H1 (cell line): ENCODE measurements at regions not wholly inside any gene's neighbourhood (a gene's known extent, or its start where the extent isn't known, plus 50 kb on each side); places are given as distances from the start of the nearest gene placed in this dataset.

ENCODE experiments used
- CTCF ChIA-PET: fragments of 300-600 bp; sonication (Branson Sonifier 250); formaldehyde crosslinking; loops from one replicate; lab custom pipeline; 2021; ENCODE audit not compliant: partially characterized antibody; lab: Charles Lee
- POLR2A ChIA-PET: fragments of 300-600 bp; sonication (Branson Sonifier 250); formaldehyde crosslinking; loops from one replicate; lab custom pipeline; 2021; ENCODE audit warnings: inconsistent platforms; ENCODE audit not compliant: partially characterized antibody; lab: Charles Lee
- DNase-seq, 2 experiments: peaks; one replicate each; pipeline versions ENCODE4 v3.0.0 to v3.0.0-alpha.2; 2010 to 2022; ENCODE audit warnings: low spot score in 2 of 2, low read depth in 1 of 2, mixed read lengths in 1 of 2
- FAIRE-seq: peaks from 2 replicates; lab custom pipeline; 2011; peaks lifted over from hg19 to GRCh38; lab: Jason Lieb, UNC
- H2AFZ ChIP-seq: 2 replicates; pipeline ENCODE4 v1.8.1; 2012; ENCODE audit warnings: low read length, inconsistent platforms
- H2AK5ac ChIP-seq: 2 replicates; pipeline ENCODE4 v1.6.1; 2013; ENCODE audit warnings: low read depth, low read length
- H2BK120ac ChIP-seq: replicated peaks from 2 replicates; pipeline ENCODE3; 2013; ENCODE audit warnings: low read depth, low read length, inconsistent platforms
- H2BK12ac ChIP-seq: 2 replicates; pipeline ENCODE4 v1.6.1; 2013; ENCODE audit warnings: low read depth, low read length
- H2BK15ac ChIP-seq: 2 replicates; pipeline ENCODE4 v1.6.1; 2013; ENCODE audit warnings: low read length
- H2BK20ac ChIP-seq: 2 replicates; pipeline ENCODE4 v1.6.1; 2013; ENCODE audit warnings: low read length
- H2BK5ac ChIP-seq: 2 replicates; pipeline ENCODE4 v1.6.1; 2013; ENCODE audit warnings: low read depth, low read length
- H3K14ac ChIP-seq: 2 replicates; pipeline ENCODE4 v1.6.1; 2013; ENCODE audit warnings: inconsistent platforms; ENCODE audit not compliant: insufficient read length
- H3K18ac ChIP-seq: 2 replicates; pipeline ENCODE4 v1.6.1; 2013; ENCODE audit warnings: low read length; ENCODE audit errors: extremely low read depth
- H3K23ac ChIP-seq: 2 replicates; pipeline ENCODE4 v1.6.1; 2013; ENCODE audit warnings: inconsistent platforms; ENCODE audit not compliant: insufficient read length
- H3K23me2 ChIP-seq: 2 replicates; pipeline ENCODE4 v1.6.1; 2013; ENCODE audit warnings: low read depth, low read length
- H3K27ac ChIP-seq: 2 replicates; pipeline ENCODE4 v1.6.1; 2011; ENCODE audit warnings: low read depth, low read length, inconsistent platforms
- H3K27me3 ChIP-seq, 4 experiments: replicated peaks in 1 of 4; 1 replicate in 1 of 4; 2 replicates in 3 of 4; pipeline versions ENCODE4 v1.6.1 to v1.8.1; 2011 to 2013; ENCODE audit warnings: low read length in 3 of 4, mild to moderate bottlenecking in 3 of 4, inconsistent platforms in 2 of 4, mixed read lengths in 2 of 4, moderate library complexity in 1 of 4; ENCODE audit not compliant: control insufficient read depth in 3 of 4, insufficient read depth in 3 of 4; ENCODE audit errors: extremely low read depth in 1 of 4
- H3K36me3 ChIP-seq, 4 experiments: 2 replicates each; pipeline versions ENCODE4 v1.6.1 to v1.8.1; 2011 to 2013; ENCODE audit warnings: mild to moderate bottlenecking in 4 of 4, low read length in 3 of 4, moderate library complexity in 2 of 4, control low read depth in 1 of 4, inconsistent platforms in 1 of 4; ENCODE audit not compliant: insufficient read depth in 4 of 4, control insufficient read depth in 2 of 4
- H3K4ac ChIP-seq: replicated peaks from 2 replicates; pipeline ENCODE3; 2013; ENCODE audit warnings: low read length, low read depth, mixed read lengths, inconsistent platforms; ENCODE audit not compliant: insufficient read length
- H3K4me1 ChIP-seq, 4 experiments: replicated peaks in 1 of 4; 1 replicate in 1 of 4; 2 replicates in 3 of 4; pipeline versions ENCODE4 v1.6.1 to v1.8.1; 2011 to 2013; ENCODE audit warnings: low read length in 3 of 4, inconsistent platforms in 2 of 4, mixed read lengths in 1 of 4; ENCODE audit not compliant: insufficient read depth in 4 of 4, control insufficient read depth in 3 of 4
- H3K4me2 ChIP-seq, 2 experiments: 2 replicates each; pipeline versions ENCODE4 v1.6.1 to v1.8.1; 2011 to 2013; ENCODE audit warnings: low read depth in 2 of 2, low read length in 2 of 2, control low read depth in 1 of 2, inconsistent platforms in 1 of 2, mild to moderate bottlenecking in 1 of 2; ENCODE audit not compliant: insufficient read depth in 1 of 2
- H3K4me3 ChIP-seq, 4 experiments: fragments of 200-600, 300-600 bp in 1 of 4; sonication (generic), shearing (Covaris generic), sonication (Bioruptor Twin) in 1 of 4; 2 replicates each; pipeline versions ENCODE4 v1.5.1 to v1.8.1; 2011 to 2016; ENCODE audit warnings: low read length in 4 of 4, low read depth in 3 of 4, control low read depth in 2 of 4, inconsistent platforms in 2 of 4, mild to moderate bottlenecking in 2 of 4, mixed read lengths in 1 of 4, moderate library complexity in 1 of 4; ENCODE audit not compliant: insufficient read depth in 2 of 4; ENCODE audit errors: extremely low read depth in 1 of 4
- H3K56ac ChIP-seq: replicated peaks from 2 replicates; pipeline ENCODE3; 2013; ENCODE audit warnings: low read depth, mild to moderate bottlenecking, mixed read lengths, low read length, inconsistent platforms; ENCODE audit not compliant: insufficient read length
- H3K79me1 ChIP-seq: 2 replicates; pipeline ENCODE4 v1.6.1; 2013; ENCODE audit warnings: low read depth, low read length, control low read depth
- H3K79me2 ChIP-seq, 2 experiments: 2 replicates each; pipeline versions ENCODE4 v1.6.1 to v1.8.1; 2012 to 2013; ENCODE audit warnings: low read length in 2 of 2, mild to moderate bottlenecking in 2 of 2, inconsistent platforms in 1 of 2; ENCODE audit not compliant: insufficient read depth in 2 of 2, control insufficient read depth in 1 of 2
- H3K9ac ChIP-seq, 4 experiments: replicated peaks in 1 of 4; 1 replicate in 1 of 4; 2 replicates in 3 of 4; pipeline versions ENCODE4 v1.6.1 to v1.8.1; 2011 to 2013; ENCODE audit warnings: low read depth in 3 of 4, low read length in 3 of 4, control low read depth in 2 of 4, mild to moderate bottlenecking in 2 of 4, moderate library complexity in 2 of 4, inconsistent platforms in 1 of 4; ENCODE audit errors: extremely low read depth in 1 of 4
- H3K9me3 ChIP-seq, 2 experiments: 2 replicates each; pipeline versions ENCODE4 v1.6.1 to v1.8.1; 2012 to 2013; ENCODE audit warnings: mild to moderate bottlenecking in 2 of 2, moderate library complexity in 2 of 2, control low read depth in 1 of 2, inconsistent platforms in 1 of 2, low read depth in 1 of 2, low read length in 1 of 2, mixed read lengths in 1 of 2; ENCODE audit not compliant: insufficient read depth in 2 of 2
- H4K20me1 ChIP-seq, 2 experiments: replicated peaks in 1 of 2; 2 replicates each; pipeline versions ENCODE3 to v1.8.1; 2011 to 2013; ENCODE audit warnings: inconsistent platforms in 2 of 2, low read length in 2 of 2, mild to moderate bottlenecking in 1 of 2; ENCODE audit not compliant: insufficient read depth in 2 of 2, control insufficient read depth in 1 of 2
- H4K5ac ChIP-seq: 2 replicates; pipeline ENCODE4 v1.6.1; 2013; ENCODE audit warnings: low read length, low read depth, mixed read lengths, inconsistent platforms; ENCODE audit not compliant: insufficient read length
- H4K8ac ChIP-seq: 2 replicates; pipeline ENCODE4 v1.8.0; 2013; ENCODE audit warnings: mild to moderate bottlenecking, moderate library complexity, low read length, inconsistent platforms; ENCODE audit not compliant: insufficient read depth; ENCODE audit errors: extremely low read depth
- H4K91ac ChIP-seq: replicated peaks from 2 replicates; pipeline ENCODE3; 2013; ENCODE audit warnings: low read length, mixed read lengths, inconsistent platforms; ENCODE audit not compliant: insufficient read length
- BACH1 ChIP-seq: IDR thresholded peaks from 2 replicates; pipeline ENCODE4 v1.6.1; 2012; ENCODE audit warnings: low read length, improper control_type of control experiment
- BRCA1 ChIP-seq: IDR thresholded peaks from 2 replicates; pipeline ENCODE4 v1.6.1; 2012; ENCODE audit warnings: low read depth, low read length, improper control_type of control experiment
- CREB1 ChIP-seq: IDR thresholded peaks from 2 replicates; pipeline ENCODE4 v1.6.1; 2012; ENCODE audit warnings: inconsistent platforms
- EGR1 ChIP-seq: IDR thresholded peaks from 2 replicates; pipeline ENCODE4 v1.6.1; 2011; ENCODE audit warnings: low read depth, low read length, borderline replicate concordance
- SUZ12 ChIP-seq: fragments of 200-600 bp; sonication (generic); IDR thresholded peaks from 2 replicates; pipeline ENCODE4 v1.6.1; 2012; ENCODE audit warnings: mild to moderate bottlenecking, inconsistent platforms, low read length, moderate library complexity, mixed read lengths
- TBP ChIP-seq: IDR thresholded peaks from 2 replicates; pipeline ENCODE4 v1.6.1; 2011; ENCODE audit warnings: low read depth, low read length, improper control_type of control experiment
- USF2 ChIP-seq: IDR thresholded peaks from 2 replicates; pipeline ENCODE4 v1.6.1; 2011; ENCODE audit warnings: low read length, improper control_type of control experiment
- WGBS, 2 experiments: shearing (Covaris generic) in 1 of 2; methylation state at CpG; one replicate each; pipeline versions ENCODE4 v1.1.6 to v1.1.7; 2013 to 2015; ENCODE audit warnings: low lambda C conversion rate in 2 of 2, mixed read lengths in 2 of 2, inconsistent platforms in 1 of 2, low coverage in 1 of 2, missing lambda C conversion rate in 1 of 2; ENCODE audit not compliant: insufficient replicate concordance in 2 of 2, insufficient coverage in 1 of 2, insufficient read length in 1 of 2; ENCODE audit errors: extremely low coverage in 1 of 2, missing lambda C conversion rate in 1 of 2; 5-methylcytosine and 5-hydroxymethylcytosine counted together

DNA sequence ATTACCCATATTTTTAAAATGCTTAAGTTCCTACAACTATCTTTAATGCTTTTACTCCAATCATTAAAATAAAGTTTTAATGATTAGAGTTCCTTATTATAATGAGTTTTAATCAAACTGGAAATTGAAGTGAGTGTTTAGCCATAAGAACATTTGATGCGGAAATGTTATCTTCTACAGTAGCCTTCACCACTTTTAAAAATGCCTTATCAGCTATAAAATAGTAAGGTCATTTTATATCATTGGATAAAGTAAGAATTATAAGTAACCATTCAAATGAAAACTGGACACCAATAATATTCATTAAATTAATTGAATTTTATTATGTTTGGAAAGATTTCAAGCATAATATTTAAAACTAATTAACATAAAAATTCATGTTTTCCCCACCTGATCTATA is 825.0 kb upstream of the ROBO1 start:
- no peak overlapping the region for H3K9ac ChIP-seq
- H3K27ac ChIP-seq: no peak overlapping the region
- no peak overlapping the region for H2AK5ac ChIP-seq
- H2BK20ac ChIP-seq: no peak overlapping the region
- 0% methylated on average over 1 of the region's 1 CpG; no CpG with 5 or more reads in 1 of the 2 experiments for WGBS, 2 experiments
- no peak overlapping the region for H2BK12ac ChIP-seq
- no peak overlapping the region for H3K23ac ChIP-seq
- H3K9me3 ChIP-seq: no peaks in the 10 kb centered on the region
- H3K79me1 ChIP-seq: no peaks in the 10 kb centered on the region
- no peak overlapping the region for H3K14ac ChIP-seq
- H3K4me3 ChIP-seq: no peak overlapping the region
- H3K4me2 ChIP-seq: no peak overlapping the region
- no peak overlapping the region for H3K4ac ChIP-seq
- DNase-seq (no peak), FAIRE-seq (no peak)
- CTCF ChIA-PET: no interaction called here
- no peak overlapping the region for H4K8ac ChIP-seq
- H4K91ac ChIP-seq: no peak overlapping the region
- H3K18ac ChIP-seq: no peak overlapping the region
- H3K4me1 ChIP-seq: no peaks in the 10 kb centered on the region
- no peaks in the 10 kb centered on the region for H3K79me2 ChIP-seq
- H3K27me3 ChIP-seq: no peaks in the 10 kb centered on the region
- H2BK120ac ChIP-seq: no peak overlapping the region
- TF ChIP-seq BRCA1 (no peak), TBP (no peak), CREB1 (no peak), BACH1 (no peak), SUZ12 (no peak), USF2 (no peak), EGR1 (no peak)
- TF ChIP-seq, all 59 proteins: peak for 0
- POLR2A ChIA-PET: no interaction called here
- H3K36me3 ChIP-seq: no peaks in the 10 kb centered on the region
- no peak overlapping the region for H2BK15ac ChIP-seq
- H2AFZ ChIP-seq: no peak overlapping the region
- no peaks in the 10 kb centered on the region for H3K23me2 ChIP-seq
- H2BK5ac ChIP-seq: no peak overlapping the region
- no peaks in the 10 kb centered on the region for H4K20me1 ChIP-seq
- H3K56ac ChIP-seq: no peak overlapping the region
- no peak overlapping the region for H4K5ac ChIP-seq
